Neural cell (in vitro differentiated cells): ENCODE measurements at regions not wholly inside any gene's neighbourhood (a gene's known extent, or its start where the extent isn't known, plus 50 kb on each side); places are given as distances from the start of the nearest gene placed in this dataset.
"Not testable (repeated sequence)": the region's sequence is repeated elsewhere in the genome, so short reads cannot be mapped to it uniquely, and the experiment has no call there.

Experiments used
- H2AFZ ChIP-seq: fragments of 200-600, 300-800 bp; sonication (generic), shearing (Covaris generic); 2 replicates; pipeline ENCODE4 v1.6.0; 2014; ENCODE audit warnings: low read depth, mild to moderate bottlenecking, antibody characterized with exemption, low read length, moderate library complexity
- H3F3A ChIP-seq: fragments of 200-600 bp; shearing (Covaris generic); 2 replicates; pipeline ENCODE4 v1.6.1; 2016; ENCODE audit warnings: mild to moderate bottlenecking, moderate library complexity, mixed read lengths, antibody characterized with exemption, low read length; ENCODE audit not compliant: insufficient read depth, poor library complexity, severe bottlenecking
- H3K27ac ChIP-seq: fragments of 200-600, 300-800 bp; sonication (generic), shearing (Covaris generic); 2 replicates; pipeline ENCODE4 v1.5.1; 2014; ENCODE audit warnings: mild to moderate bottlenecking, low read length, moderate library complexity
- H3K27me3 ChIP-seq: fragments of 300-800, 200-600 bp; sonication (generic), shearing (Covaris generic); 2 replicates; pipeline ENCODE4 v1.6.0; 2014; ENCODE audit warnings: mild to moderate bottlenecking, low read depth, low read length, moderate library complexity; ENCODE audit not compliant: insufficient read depth
- H3K36me3 ChIP-seq: fragments of 300-800, 200-600 bp; sonication (generic), shearing (Covaris generic); 2 replicates; pipeline ENCODE4 v1.5.1; 2014; ENCODE audit warnings: mild to moderate bottlenecking, antibody characterized with exemption, low read length, moderate library complexity; ENCODE audit not compliant: insufficient read depth
- H3K4me2 ChIP-seq: fragments of 300-800, 200-600 bp; sonication (generic), shearing (Covaris generic); 2 replicates; pipeline ENCODE4 v1.6.0; 2014; ENCODE audit warnings: mild to moderate bottlenecking, low read length
- H3K4me3 ChIP-seq: fragments of 300-800, 200-600 bp; sonication (generic), shearing (Covaris generic); 2 replicates; pipeline ENCODE4 v1.5.1; 2014; ENCODE audit warnings: mild to moderate bottlenecking, low read length, moderate library complexity
- H3K79me2 ChIP-seq: fragments of 200-600 bp; shearing (Covaris generic); replicated peaks from 2 replicates; pipeline ENCODE4 v1.6.0; 2014; ENCODE audit warnings: mild to moderate bottlenecking, low read length, moderate library complexity; ENCODE audit not compliant: insufficient read depth
- H3K9ac ChIP-seq: fragments of 300-800, 200-600 bp; sonication (generic), shearing (Covaris generic); 2 replicates; pipeline ENCODE4 v1.6.1; 2016; ENCODE audit warnings: mild to moderate bottlenecking, low read length, mixed read lengths
- H3K9me2 ChIP-seq: fragments of 200-600 bp; shearing (Covaris generic); 2 replicates; pipeline ENCODE4 v1.6.1; 2016; ENCODE audit warnings: mild to moderate bottlenecking, low read length, mixed read lengths; ENCODE audit not compliant: insufficient read depth
- H3K9me3 ChIP-seq: fragments of 200-600, 300-800 bp; sonication (generic), shearing (Covaris generic); 2 replicates; pipeline ENCODE4 v1.6.1; 2016; ENCODE audit warnings: mild to moderate bottlenecking, mixed run types, low read length, moderate library complexity, mixed read lengths
- H4K20me1 ChIP-seq: fragments of 200-600 bp; shearing (Covaris generic); 2 replicates; pipeline ENCODE4 v1.6.1; 2016; ENCODE audit warnings: mild to moderate bottlenecking, mixed run types; ENCODE audit not compliant: insufficient read depth
- EP300 ChIP-seq: fragments of 450-650 bp; conservative IDR thresholded peaks from 2 replicates; pipeline ENCODE4 v1.6.1; 2014; ENCODE audit warnings: antibody characterized with exemption, mild to moderate bottlenecking, moderate library complexity; ENCODE audit not compliant: poor library complexity, severe bottlenecking
- EZH2 ChIP-seq: fragments of 200-600, 300-800 bp; shearing (Covaris generic), sonication (generic); IDR thresholded peaks from 2 replicates; pipeline ENCODE4 v1.6.1; 2014; ENCODE audit warnings: antibody characterized with exemption, low read length, borderline replicate concordance, mild to moderate bottlenecking; ENCODE audit not compliant: insufficient read depth, poor library complexity, severe bottlenecking
- MXI1 ChIP-seq: fragments of 450-650 bp; conservative IDR thresholded peaks from 2 replicates; pipeline ENCODE4 v1.6.1; 2014; ENCODE audit warnings: antibody characterized with exemption, mild to moderate bottlenecking; ENCODE audit not compliant: poor library complexity, severe bottlenecking
- POLR2AphosphoS5 ChIP-seq: IDR thresholded peaks from 2 replicates; pipeline ENCODE4 v1.6.1; 2012
- RAD21 ChIP-seq: fragments of 450-650 bp; conservative IDR thresholded peaks from 2 replicates; pipeline ENCODE4 v1.6.1; 2014; ENCODE audit warnings: antibody characterized with exemption, mild to moderate bottlenecking, moderate library complexity
- SMC3 ChIP-seq: fragments of 450-650 bp; conservative IDR thresholded peaks from 2 replicates; pipeline ENCODE4 v1.6.1; 2014; ENCODE audit warnings: antibody characterized with exemption, mild to moderate bottlenecking, moderate library complexity; ENCODE audit not compliant: poor library complexity
- TAF1 ChIP-seq: IDR thresholded peaks from 2 replicates; pipeline ENCODE4 v1.6.1; 2012; ENCODE audit warnings: low read depth
- TF ChIP-seq, protein P1 (sequence below): fragments of 450-650 bp; IDR thresholded peaks from 2 replicates; pipeline ENCODE4 v1.5.1; 2014; ENCODE audit warnings: antibody characterized with exemption, mild to moderate bottlenecking, moderate library complexity; ENCODE audit not compliant: poor library complexity, severe bottlenecking
- TF ChIP-seq, protein P2 (sequence below): IDR thresholded peaks from 2 replicates; pipeline ENCODE4 v1.6.1; 2012; ENCODE audit warnings: borderline replicate concordance

DNA sequence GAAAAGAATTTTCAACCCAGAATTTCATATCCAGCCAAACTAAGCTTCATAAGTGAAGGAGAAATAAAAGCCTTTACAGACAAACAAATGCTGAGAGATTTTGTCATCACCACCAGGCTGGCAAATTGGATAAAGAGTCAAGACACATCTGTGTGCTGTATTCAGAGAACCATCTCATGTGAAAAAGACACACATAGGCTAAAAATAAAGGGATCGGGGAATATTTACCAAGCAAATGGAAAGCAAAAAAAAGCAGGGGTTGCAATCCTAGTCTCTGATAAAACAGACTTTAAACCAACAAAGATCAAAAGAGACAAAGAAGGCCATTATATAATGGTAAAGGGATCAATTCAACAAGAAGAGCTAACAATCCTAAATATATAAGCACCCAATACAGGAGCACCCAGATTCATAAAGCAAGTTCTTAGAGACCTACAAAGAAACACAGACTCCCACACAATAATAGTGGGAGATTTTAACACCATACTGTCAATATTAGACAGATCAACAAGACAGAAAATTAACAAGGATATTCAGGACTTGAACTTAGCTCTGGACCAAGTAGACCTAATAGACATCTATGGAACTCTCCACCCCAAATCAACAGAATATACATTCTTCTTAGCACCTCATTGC lies 55.9 kb upstream of the ACSM6 start:
- H3K79me2 ChIP-seq, H3K9me2 ChIP-seq, H4K20me1 ChIP-seq, H3K27ac ChIP-seq, H3K36me3 ChIP-seq, H3K9me3 ChIP-seq, H2AFZ ChIP-seq, H3K9ac ChIP-seq, H3K4me3 ChIP-seq, H3F3A ChIP-seq, H3K27me3 ChIP-seq, H3K4me2 ChIP-seq: not testable (repeated sequence)

DNA sequence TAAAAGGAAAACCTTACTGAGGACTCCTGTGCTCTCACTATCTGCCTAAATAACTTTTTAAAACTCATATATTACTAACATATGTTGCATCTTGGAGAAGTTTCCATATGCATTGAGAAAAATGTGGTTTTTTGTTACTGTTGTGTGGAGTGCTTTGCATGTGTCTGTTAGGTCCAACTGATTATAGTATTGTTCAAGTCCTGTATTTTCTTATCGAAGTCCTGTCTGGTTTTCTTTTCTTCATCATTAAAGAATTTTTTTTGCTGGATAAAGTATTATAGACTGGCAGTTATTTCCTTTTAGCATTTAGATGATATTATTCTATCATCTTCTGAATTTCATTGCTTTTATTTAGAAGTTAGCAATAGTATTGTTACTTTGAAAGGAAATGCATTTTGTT lies 59.5 kb upstream of the ACSM6 start:
- H3K27me3 ChIP-seq: no peaks in the 10 kb centered on the region
- no peaks in the 10 kb centered on the region for H4K20me1 ChIP-seq
- no peaks in the 10 kb centered on the region for H3K9me3 ChIP-seq
- H2AFZ ChIP-seq: no peak overlapping the region
- no peak overlapping the region for H3K4me2 ChIP-seq
- H3F3A ChIP-seq: no peaks in the 10 kb centered on the region
- H3K9ac ChIP-seq: no peak overlapping the region
- H3K79me2 ChIP-seq: no peaks in the 10 kb centered on the region
- H3K27ac ChIP-seq: no peak overlapping the region
- no peak overlapping the region for H3K4me3 ChIP-seq
- TF ChIP-seq EP300 (no peak), SMC3 (no peak), RAD21 (no peak), POLR2AphosphoS5 (no peak), MXI1 (no peak), TAF1 (no peak)
- TF ChIP-seq, protein P1, sequence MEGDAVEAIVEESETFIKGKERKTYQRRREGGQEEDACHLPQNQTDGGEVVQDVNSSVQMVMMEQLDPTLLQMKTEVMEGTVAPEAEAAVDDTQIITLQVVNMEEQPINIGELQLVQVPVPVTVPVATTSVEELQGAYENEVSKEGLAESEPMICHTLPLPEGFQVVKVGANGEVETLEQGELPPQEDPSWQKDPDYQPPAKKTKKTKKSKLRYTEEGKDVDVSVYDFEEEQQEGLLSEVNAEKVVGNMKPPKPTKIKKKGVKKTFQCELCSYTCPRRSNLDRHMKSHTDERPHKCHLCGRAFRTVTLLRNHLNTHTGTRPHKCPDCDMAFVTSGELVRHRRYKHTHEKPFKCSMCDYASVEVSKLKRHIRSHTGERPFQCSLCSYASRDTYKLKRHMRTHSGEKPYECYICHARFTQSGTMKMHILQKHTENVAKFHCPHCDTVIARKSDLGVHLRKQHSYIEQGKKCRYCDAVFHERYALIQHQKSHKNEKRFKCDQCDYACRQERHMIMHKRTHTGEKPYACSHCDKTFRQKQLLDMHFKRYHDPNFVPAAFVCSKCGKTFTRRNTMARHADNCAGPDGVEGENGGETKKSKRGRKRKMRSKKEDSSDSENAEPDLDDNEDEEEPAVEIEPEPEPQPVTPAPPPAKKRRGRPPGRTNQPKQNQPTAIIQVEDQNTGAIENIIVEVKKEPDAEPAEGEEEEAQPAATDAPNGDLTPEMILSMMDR: no peak
- TF ChIP-seq, protein P2, sequence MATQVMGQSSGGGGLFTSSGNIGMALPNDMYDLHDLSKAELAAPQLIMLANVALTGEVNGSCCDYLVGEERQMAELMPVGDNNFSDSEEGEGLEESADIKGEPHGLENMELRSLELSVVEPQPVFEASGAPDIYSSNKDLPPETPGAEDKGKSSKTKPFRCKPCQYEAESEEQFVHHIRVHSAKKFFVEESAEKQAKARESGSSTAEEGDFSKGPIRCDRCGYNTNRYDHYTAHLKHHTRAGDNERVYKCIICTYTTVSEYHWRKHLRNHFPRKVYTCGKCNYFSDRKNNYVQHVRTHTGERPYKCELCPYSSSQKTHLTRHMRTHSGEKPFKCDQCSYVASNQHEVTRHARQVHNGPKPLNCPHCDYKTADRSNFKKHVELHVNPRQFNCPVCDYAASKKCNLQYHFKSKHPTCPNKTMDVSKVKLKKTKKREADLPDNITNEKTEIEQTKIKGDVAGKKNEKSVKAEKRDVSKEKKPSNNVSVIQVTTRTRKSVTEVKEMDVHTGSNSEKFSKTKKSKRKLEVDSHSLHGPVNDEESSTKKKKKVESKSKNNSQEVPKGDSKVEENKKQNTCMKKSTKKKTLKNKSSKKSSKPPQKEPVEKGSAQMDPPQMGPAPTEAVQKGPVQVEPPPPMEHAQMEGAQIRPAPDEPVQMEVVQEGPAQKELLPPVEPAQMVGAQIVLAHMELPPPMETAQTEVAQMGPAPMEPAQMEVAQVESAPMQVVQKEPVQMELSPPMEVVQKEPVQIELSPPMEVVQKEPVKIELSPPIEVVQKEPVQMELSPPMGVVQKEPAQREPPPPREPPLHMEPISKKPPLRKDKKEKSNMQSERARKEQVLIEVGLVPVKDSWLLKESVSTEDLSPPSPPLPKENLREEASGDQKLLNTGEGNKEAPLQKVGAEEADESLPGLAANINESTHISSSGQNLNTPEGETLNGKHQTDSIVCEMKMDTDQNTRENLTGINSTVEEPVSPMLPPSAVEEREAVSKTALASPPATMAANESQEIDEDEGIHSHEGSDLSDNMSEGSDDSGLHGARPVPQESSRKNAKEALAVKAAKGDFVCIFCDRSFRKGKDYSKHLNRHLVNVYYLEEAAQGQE: no peak
- no peaks in the 10 kb centered on the region for H3K36me3 ChIP-seq
- H3K9me2 ChIP-seq: no peaks in the 10 kb centered on the region

DNA sequence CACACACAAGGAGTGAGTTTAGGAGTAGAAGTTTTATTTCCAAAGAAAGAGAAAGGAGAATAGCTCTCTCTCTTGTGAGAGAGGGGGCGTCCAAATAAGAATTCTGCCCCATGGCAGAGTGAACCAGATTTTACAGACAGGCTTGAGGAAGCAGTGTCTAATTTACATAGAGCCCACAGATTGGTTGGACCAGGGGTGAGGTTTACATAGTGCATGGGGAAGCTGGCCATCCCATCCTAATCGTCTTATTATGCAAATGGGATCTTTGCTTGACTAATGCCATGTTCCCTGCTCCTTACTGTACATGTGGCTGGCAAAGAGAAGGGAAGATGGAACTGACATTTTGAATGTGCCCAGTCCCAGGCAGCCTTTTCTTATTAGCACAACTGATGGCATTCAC lies 60.0 kb upstream of the ACSM6 start:
- Histone ChIP-seq H4K20me1 (no peaks in the 10 kb centered on the region), H3K9me3 (no peaks in the 10 kb centered on the region), H3K79me2 (no peaks in the 10 kb centered on the region), H3K36me3 (no peaks in the 10 kb centered on the region), H3K27ac (no peak overlapping the region), H3F3A (no peaks in the 10 kb centered on the region), H3K27me3 (no peaks in the 10 kb centered on the region), H3K9ac (no peak overlapping the region), H3K4me3 (no peak overlapping the region), H2AFZ (no peak overlapping the region), H3K9me2 (no peaks in the 10 kb centered on the region), H3K4me2 (no peak overlapping the region)
- TF ChIP-seq, protein P1: no peak
- TF ChIP-seq EP300 (no peak), EZH2 (no peak), MXI1 (no peak)
- TF ChIP-seq, protein P2: no peak
